ENCODE measurements at regions not wholly inside any gene's neighbourhood (a gene's known extent, or its start where the extent isn't known, plus 50 kb on each side); places are given as distances from the start of the nearest gene placed in this dataset.

- TF ChIP-seq, protein P1, sequence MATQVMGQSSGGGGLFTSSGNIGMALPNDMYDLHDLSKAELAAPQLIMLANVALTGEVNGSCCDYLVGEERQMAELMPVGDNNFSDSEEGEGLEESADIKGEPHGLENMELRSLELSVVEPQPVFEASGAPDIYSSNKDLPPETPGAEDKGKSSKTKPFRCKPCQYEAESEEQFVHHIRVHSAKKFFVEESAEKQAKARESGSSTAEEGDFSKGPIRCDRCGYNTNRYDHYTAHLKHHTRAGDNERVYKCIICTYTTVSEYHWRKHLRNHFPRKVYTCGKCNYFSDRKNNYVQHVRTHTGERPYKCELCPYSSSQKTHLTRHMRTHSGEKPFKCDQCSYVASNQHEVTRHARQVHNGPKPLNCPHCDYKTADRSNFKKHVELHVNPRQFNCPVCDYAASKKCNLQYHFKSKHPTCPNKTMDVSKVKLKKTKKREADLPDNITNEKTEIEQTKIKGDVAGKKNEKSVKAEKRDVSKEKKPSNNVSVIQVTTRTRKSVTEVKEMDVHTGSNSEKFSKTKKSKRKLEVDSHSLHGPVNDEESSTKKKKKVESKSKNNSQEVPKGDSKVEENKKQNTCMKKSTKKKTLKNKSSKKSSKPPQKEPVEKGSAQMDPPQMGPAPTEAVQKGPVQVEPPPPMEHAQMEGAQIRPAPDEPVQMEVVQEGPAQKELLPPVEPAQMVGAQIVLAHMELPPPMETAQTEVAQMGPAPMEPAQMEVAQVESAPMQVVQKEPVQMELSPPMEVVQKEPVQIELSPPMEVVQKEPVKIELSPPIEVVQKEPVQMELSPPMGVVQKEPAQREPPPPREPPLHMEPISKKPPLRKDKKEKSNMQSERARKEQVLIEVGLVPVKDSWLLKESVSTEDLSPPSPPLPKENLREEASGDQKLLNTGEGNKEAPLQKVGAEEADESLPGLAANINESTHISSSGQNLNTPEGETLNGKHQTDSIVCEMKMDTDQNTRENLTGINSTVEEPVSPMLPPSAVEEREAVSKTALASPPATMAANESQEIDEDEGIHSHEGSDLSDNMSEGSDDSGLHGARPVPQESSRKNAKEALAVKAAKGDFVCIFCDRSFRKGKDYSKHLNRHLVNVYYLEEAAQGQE (IDR thresholded peaks at IDR 0.05; ENCODE audit: unreplicated experiment): no peak
- TF ChIP-seq EZH2 (IDR thresholded peaks at IDR 0.05; ENCODE audit: low read depth, unreplicated experiment) (no peak), CTCF (conservative IDR thresholded peaks at IDR 0.05; ENCODE audit: low read depth in 2 of 2) (no peak), STAT1 (IDR thresholded peaks at IDR 0.05; ENCODE audit: unreplicated experiment) (no peak), EZH2phosphoT487 (IDR thresholded peaks at IDR 0.05; ENCODE audit: unreplicated experiment) (no peak), JUNB (IDR thresholded peaks at IDR 0.05; ENCODE audit: unreplicated experiment) (no peak), POLR2AphosphoS5 (IDR thresholded peaks at IDR 0.05; ENCODE audit: low read depth) (no peak), CREB1 (CRISPR knock-in tag; IDR thresholded peaks at IDR 0.05; ENCODE audit: low read depth) (no peak)
Measured at GRCh38 chr4:58075724-58076123, 965.5 kb upstream of the IGFBP7 start.

All from GM23338 (cell line).